Activated T-cell treated with anti-CD3 and anti-CD28 coated beads, Interleukin-2, amount 50 U/mL, for 72 hours (primary cell): ENCODE measurements at regions not wholly inside any gene's neighbourhood (a gene's known extent, or its start where the extent isn't known, plus 50 kb on each side); places are given as distances from the start of the nearest gene placed in this dataset.

Experiments
- ATAC-seq, 2 donors: fragments of 150-1000 bp; cut with Tn5 transposase; replicated peaks in 1 of 2; 2 replicates each; pipeline ENCODE4 v1.10.0; 2021; ENCODE audit warnings: moderate library complexity in 2 of 2, mild to moderate bottlenecking in 1 of 2
- DNase-seq, 2 donors: peaks; one replicate each; pipeline ENCODE4 v3.0.0; 2021 to 2022; ENCODE audit warnings: mixed read lengths in 1 of 2
- H3K27ac Mint-ChIP-seq: one replicate; pipeline ENCODE4 v1.8.0; 2022; ENCODE audit warnings: mild to moderate bottlenecking, moderate library complexity, mixed read lengths
- H3K27me3 Mint-ChIP-seq: one replicate; pipeline ENCODE4 v1.8.0; 2022; ENCODE audit warnings: low read depth, mixed read lengths
- H3K36me3 Mint-ChIP-seq, 2 donors: one replicate each; pipeline ENCODE4 v1.8.0; 2022; ENCODE audit warnings: mixed read lengths in 2 of 2, mild to moderate bottlenecking in 1 of 2; ENCODE audit not compliant: insufficient read depth in 2 of 2
- H3K4me1 Mint-ChIP-seq: one replicate; pipeline ENCODE4 v1.8.0; 2022; ENCODE audit warnings: low read depth, mixed read lengths
- H3K4me3 Mint-ChIP-seq, 2 donors: one replicate each; pipeline ENCODE4 v1.8.0; 2022; ENCODE audit warnings: mild to moderate bottlenecking in 2 of 2, mixed read lengths in 2 of 2, moderate library complexity in 2 of 2
- H3K9me3 Mint-ChIP-seq, 2 donors: one replicate each; pipeline ENCODE4 v1.8.0; 2022; ENCODE audit warnings: mixed read lengths in 2 of 2

DNA sequence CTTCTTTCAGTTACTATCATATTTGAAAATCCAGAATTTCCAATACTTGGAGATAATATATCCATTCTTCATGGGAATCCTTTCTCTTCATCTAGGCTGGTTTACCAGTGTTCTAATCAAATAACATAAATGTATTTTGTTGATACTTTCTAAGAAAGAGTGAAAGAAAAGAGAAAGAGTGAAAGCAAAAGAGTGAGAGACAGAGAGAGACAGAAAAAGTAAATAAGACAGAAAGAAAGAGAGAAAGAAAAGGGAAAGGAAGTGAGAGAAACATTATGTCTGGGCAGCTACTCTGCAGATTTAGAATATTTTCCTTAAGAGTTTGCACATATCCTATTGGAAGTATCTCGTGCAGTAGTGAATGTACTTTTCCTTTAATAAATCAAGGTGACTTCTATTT is 781.0 kb upstream of the GJE1 start:
- no peak for ATAC-seq
- DNase-seq: no peak
- H3K9me3 Mint-ChIP-seq: peaks cover 0 to 2% of the 10 kb centered on the region in 2 donors
- no peak overlapping the region for H3K4me3 Mint-ChIP-seq
- peaks cover 7% of the 10 kb centered on the region for H3K27me3 Mint-ChIP-seq
- no peaks in the 10 kb centered on the region for H3K36me3 Mint-ChIP-seq
- no peaks in the 10 kb centered on the region for H3K4me1 Mint-ChIP-seq
- H3K27ac Mint-ChIP-seq: no peak overlapping the region

DNA sequence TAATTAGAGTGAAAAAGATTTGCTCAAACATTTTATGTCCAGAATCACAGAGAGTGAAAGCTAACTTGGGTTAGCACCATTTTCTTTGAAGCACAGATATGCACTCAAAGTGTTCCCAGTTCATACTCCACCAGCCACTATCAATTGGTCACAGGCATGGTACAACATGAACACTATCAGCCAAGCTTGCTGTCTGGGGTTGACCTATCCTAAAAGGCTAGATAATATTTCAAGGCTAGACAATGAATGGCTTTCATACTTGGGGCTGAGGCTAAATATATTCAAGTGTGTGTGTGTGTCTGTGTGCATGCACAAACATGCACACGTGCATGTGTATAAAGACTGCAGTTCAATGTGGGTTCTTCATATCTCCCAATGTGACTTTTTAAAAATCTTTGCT is 783.0 kb upstream of the GJE1 start:
- Mint-ChIP-seq H3K4me1 (no peaks in the 10 kb centered on the region), H3K27me3 (peaks cover 20% of the 10 kb centered on the region), H3K4me3 (no peak overlapping the region), H3K36me3 (no peaks in the 10 kb centered on the region), H3K9me3 (no peaks in the 10 kb centered on the region), H3K27ac (no peak overlapping the region)
- DNase-seq (no peak), ATAC-seq (no peak)

DNA sequence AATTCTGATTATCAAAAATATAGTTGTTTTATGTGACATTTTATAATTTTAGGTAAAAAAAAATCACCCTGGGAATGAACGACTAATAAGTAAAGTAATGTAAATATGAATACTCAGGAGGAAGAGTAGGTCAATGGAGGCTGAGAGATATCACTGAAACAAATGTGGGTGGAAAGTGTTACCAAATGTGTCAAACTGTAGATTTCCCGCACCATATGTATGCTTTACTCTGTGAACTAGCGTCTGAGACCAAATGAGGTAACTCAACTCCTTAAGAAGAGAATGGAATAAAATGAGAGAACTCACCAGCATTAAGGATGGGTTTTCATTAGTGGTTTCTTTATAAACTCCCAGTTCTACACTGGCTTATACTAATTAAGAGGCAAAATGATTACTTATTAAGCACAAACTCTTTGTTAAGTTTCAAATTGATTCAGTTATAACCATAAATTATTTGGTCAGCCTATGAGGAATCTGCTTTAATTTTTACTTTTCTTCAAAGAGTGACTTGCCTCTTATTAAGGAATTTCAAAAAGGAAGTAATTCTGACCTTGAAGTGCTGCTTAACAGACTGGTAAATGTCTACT is 784.7 kb upstream of the GJE1 start:
- H3K27ac Mint-ChIP-seq: no peak overlapping the region

DNA sequence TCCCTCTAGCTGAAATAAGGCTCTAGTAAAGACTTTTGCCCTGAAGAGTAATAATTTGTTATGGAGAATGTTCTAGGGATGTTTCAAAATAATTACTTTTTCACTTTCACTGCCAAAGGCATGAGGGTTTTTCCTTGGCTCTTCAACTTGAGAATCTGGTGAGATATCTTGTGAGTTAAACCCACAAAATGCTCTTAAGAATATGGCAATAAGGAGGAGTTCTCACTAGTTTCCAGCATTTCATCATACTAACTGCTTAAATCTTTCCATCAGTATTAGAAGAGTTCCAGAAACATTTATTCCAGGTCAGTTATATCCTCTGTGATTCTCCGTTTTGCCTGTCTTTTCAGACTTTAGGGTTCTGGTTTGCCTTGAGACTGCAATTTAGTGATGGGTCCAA is 785.6 kb upstream of the GJE1 start:
- Mint-ChIP-seq H3K4me1 (no peaks in the 10 kb centered on the region), H3K9me3 (no peaks in the 10 kb centered on the region), H3K36me3 (no peaks in the 10 kb centered on the region), H3K27ac (no peak overlapping the region), H3K4me3 (no peak overlapping the region), H3K27me3 (peaks cover 20% of the 10 kb centered on the region)
- ATAC-seq: no peak
- no peak for DNase-seq

More for the DNA sequence above, 784.7 kb upstream of the GJE1 start:
- Mint-ChIP-seq H3K36me3 (no peaks in the 10 kb centered on the region), H3K27me3 (peaks cover 20% of the 10 kb centered on the region), H3K4me1 (no peaks in the 10 kb centered on the region), H3K4me3 (no peak overlapping the region), H3K9me3 (no peaks in the 10 kb centered on the region)
- DNase-seq (no peak), ATAC-seq (no peak)

DNA sequence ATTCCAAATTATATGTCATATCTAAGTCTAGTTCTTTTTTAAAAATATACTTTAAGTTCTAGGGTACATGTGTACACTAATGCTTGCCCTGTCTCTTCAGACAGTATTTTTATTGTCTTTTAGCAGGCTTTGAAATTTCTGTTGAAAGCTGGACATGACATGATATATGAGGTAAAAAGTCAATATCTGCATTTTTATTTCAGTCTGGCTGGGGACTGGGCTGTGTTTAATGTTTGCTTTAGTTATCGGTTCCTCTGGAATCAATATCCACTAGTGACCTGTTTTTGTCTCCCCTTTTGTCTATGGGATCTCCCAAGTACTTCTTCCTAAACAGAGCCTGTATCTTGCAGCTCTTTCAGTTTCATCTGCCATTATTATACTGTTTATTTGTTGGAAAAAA is 786.2 kb upstream of the GJE1 start:
- no peaks in the 10 kb centered on the region for H3K4me1 Mint-ChIP-seq
- peaks cover 20% of the 10 kb centered on the region for H3K27me3 Mint-ChIP-seq
- no peaks in the 10 kb centered on the region for H3K9me3 Mint-ChIP-seq
- no peaks in the 10 kb centered on the region for H3K36me3 Mint-ChIP-seq
- H3K27ac Mint-ChIP-seq: no peak overlapping the region
- ATAC-seq (no peak), DNase-seq (no peak)
- H3K4me3 Mint-ChIP-seq: no peak overlapping the region

DNA sequence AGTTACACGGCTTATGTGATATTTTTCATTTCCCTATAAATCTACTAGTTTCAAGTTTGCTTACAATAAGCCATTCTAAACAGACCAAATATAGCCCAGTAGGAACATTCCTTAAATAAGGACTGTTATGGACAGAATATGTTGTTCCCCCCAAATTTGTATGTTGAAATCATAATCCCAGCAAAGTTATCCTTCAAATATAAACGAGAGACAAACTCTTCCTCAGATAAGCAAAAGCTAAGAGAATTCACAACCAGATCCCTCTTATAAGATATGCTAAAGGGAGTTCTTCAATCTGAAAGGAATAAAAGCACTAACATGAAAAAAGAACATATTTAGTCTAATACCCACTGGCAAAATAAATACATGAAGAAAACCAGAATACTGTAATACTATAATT is 795.5 kb upstream of the GJE1 start:
- Mint-ChIP-seq H3K4me3 (no peak overlapping the region), H3K27me3 (no peaks in the 10 kb centered on the region), H3K4me1 (no peaks in the 10 kb centered on the region), H3K27ac (no peak overlapping the region), H3K9me3 (no peaks in the 10 kb centered on the region), H3K36me3 (no peaks in the 10 kb centered on the region)
- no peak for DNase-seq
- ATAC-seq: no peak

DNA sequence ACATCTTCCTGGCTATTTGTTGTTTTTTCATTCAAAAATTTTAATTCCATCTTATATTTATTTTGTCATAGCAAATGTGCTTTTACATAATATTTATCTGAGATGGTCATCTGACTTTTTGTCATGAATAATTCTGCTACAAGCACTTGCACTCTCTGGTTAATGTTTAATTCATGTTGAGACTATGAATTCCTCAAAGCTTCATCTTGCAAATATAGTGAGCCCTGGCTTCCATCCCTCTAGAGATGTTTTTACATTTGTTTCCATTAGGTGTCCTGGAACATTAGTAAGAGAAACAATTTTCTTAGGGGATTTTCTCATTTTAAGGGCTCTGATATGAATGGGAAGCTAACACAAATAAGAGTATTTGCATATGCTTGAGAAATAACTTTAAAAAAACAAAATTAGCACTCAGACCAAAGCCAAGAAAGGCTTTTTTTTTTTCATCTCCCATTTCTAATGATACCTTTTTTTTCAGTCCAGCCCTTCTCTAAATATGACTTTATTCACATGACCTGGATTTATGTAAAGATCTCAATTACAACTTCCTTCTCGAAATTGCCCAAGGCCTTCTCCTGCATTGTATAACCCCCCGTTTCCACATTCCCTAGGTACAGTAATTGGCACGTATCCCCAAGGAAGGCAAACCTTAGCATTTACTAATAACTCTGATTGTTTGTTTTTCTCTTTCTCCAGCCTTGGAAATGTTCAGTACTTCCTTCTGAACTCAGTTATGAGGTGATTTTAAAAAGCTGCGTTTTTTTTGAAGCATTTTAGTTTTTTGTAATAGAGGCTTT is 797.0 kb upstream of the GJE1 start:
- Mint-ChIP-seq H3K27me3 (no peaks in the 10 kb centered on the region), H3K27ac (no peak overlapping the region), H3K4me3 (no peak overlapping the region), H3K9me3 (no peaks in the 10 kb centered on the region), H3K36me3 (no peaks in the 10 kb centered on the region), H3K4me1 (no peaks in the 10 kb centered on the region)
- DNase-seq (no peak), ATAC-seq (no peak)

DNA sequence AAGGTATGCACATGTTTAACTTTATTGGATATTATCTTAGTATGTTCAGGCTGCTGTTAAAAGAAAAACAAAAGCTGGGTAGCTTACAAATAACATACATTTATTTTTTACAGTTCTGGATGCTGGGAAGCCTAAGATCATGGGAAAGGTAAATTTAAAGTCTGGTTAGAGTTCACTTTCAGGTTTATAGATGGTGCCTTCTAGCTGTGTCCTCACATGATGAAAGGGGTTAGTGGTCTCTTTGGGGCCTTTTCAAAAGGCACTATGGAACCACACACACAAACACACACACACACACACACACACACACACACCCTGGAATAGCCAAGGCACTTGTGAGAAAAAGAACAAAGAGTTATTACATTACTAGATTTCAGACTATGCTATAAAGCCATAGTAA is 805.8 kb upstream of the GJE1 start:
- Mint-ChIP-seq H3K4me1 (peaks cover 8% of the 10 kb centered on the region), H3K9me3 (peaks cover 0 to 1% of the 10 kb centered on the region in 2 donors), H3K27me3 (peaks cover 4% of the 10 kb centered on the region), H3K27ac (no peak overlapping the region), H3K4me3 (no peak overlapping the region), H3K36me3 (no peaks in the 10 kb centered on the region)
- DNase-seq (no peak), ATAC-seq (no peak)

DNA sequence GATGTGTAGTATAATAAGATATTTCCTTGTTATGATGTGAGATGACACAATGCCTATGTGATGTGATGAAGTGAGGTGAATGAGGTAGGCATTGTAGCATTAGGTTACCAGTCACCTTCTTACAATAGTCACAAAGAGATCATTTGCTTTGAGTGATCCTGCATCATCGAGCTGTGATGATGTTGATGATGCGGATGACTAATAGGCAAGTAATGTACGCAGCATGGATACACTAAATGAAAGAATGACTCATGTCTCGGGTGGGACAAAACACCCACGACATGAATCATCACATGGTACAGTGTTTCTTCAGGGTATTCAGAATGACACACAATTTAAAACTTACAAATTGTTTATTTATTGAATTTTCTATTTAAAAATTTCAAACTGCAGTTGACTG is 806.3 kb upstream of the GJE1 start:
- peaks cover 0 to 1% of the 10 kb centered on the region in 2 donors for H3K9me3 Mint-ChIP-seq
- no peaks in the 10 kb centered on the region for H3K36me3 Mint-ChIP-seq
- peaks cover 8% of the 10 kb centered on the region for H3K4me1 Mint-ChIP-seq
- ATAC-seq (peak; percentile 100), DNase-seq (peak; percentile 64 to 65)
- H3K27me3 Mint-ChIP-seq: peaks cover 9% of the 10 kb centered on the region
- no peak overlapping the region for H3K4me3 Mint-ChIP-seq
- no peak overlapping the region for H3K27ac Mint-ChIP-seq

DNA sequence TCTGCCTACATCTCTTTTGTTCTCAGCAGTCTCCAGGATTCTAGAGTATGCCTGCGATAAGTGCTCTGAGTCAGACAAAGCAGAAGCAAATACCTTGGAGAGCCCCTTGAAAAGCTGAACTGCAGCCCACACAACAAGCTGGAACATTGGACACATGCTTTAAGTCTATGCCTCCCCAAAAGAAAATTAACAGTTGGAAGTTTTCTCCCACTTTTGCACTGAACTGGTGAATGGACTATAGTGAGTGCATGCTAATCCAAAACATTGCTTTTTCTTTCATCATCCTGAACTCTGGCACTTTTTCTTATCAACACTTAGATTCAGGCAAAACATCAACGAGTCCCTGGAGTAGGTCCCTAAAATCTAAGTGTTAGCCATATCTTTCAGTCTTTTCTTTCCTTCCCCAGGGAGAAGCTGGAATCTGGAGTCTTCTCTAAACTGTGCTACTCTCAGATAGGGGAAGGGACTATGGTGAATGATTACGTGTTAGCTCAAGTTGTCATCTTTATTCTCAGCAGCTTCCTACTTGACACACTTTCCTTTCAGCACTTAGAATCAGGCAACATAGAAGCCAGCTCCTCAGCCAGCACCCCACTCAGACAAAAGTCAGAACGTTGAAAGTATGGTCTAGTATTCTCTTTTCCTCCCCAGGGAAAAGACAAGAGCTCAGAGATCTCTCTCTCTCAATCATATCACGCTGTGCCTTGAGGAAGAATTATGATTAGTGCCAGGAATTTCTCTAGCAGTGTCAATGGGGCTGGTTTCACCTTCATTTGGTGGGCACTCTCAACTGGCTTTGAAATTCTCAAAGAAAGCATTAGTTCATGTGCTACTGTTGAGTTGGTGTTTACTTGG is 811.0 kb upstream of the GJE1 start:
- no peak for ATAC-seq

DNA sequence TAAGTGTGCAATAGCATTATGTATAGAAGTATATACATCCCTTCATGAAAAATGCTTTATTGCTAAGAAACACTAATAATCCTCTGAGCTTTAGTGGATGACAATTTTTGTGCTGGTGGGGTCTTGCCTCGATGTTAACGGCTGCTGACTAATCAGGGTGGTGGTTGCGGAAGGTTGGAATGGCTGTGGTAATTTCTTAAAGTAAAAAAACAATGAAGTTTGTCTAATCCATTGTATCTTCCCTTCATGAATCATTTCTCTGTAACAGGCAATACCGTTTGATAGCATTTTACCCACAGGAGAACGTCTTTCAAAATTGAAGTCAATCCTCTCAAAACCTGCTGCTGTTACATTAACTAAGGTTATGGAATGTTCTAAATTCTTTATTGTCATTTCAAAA is 816.5 kb upstream of the GJE1 start:
- DNase-seq (no peak), ATAC-seq (no peak)
- H3K4me1 Mint-ChIP-seq: no peaks in the 10 kb centered on the region
- no peaks in the 10 kb centered on the region for H3K36me3 Mint-ChIP-seq
- H3K9me3 Mint-ChIP-seq: no peaks in the 10 kb centered on the region
- no peaks in the 10 kb centered on the region for H3K27me3 Mint-ChIP-seq
- H3K27ac Mint-ChIP-seq: no peak overlapping the region
- no peak overlapping the region for H3K4me3 Mint-ChIP-seq

More for the DNA sequence above, 811.0 kb upstream of the GJE1 start:
- DNase-seq: no peak
- H3K4me1 Mint-ChIP-seq: peaks cover 5% of the 10 kb centered on the region
- peaks cover 9% of the 10 kb centered on the region for H3K27me3 Mint-ChIP-seq
- H3K9me3 Mint-ChIP-seq: no peaks in the 10 kb centered on the region
- H3K4me3 Mint-ChIP-seq: no peak overlapping the region
- H3K27ac Mint-ChIP-seq: no peak overlapping the region
- H3K36me3 Mint-ChIP-seq: no peaks in the 10 kb centered on the region

DNA sequence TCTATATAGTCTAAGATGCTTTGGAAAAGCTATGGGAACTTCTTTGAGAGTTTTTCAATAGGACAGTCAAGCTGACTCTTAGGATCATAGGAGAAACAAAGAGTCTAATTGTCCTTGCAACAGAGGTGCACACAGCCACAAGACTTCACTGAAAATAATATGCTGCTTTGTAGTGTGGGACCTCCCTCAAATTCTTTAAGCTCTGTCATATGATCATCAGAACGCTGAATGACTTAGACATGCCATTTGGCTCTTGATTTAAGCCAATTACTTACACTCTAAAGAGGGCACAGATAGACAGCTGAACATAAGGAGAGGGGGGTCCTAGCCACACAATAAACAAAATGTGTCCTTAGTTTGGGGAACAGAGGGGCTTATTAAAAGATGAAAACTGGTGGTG is 818.7 kb upstream of the GJE1 start:
- DNase-seq (no peak), ATAC-seq (no peak)
- no peaks in the 10 kb centered on the region for H3K4me1 Mint-ChIP-seq
- no peak overlapping the region for H3K27ac Mint-ChIP-seq
- no peak overlapping the region for H3K4me3 Mint-ChIP-seq
- no peaks in the 10 kb centered on the region for H3K9me3 Mint-ChIP-seq
- no peaks in the 10 kb centered on the region for H3K36me3 Mint-ChIP-seq
- no peaks in the 10 kb centered on the region for H3K27me3 Mint-ChIP-seq

DNA sequence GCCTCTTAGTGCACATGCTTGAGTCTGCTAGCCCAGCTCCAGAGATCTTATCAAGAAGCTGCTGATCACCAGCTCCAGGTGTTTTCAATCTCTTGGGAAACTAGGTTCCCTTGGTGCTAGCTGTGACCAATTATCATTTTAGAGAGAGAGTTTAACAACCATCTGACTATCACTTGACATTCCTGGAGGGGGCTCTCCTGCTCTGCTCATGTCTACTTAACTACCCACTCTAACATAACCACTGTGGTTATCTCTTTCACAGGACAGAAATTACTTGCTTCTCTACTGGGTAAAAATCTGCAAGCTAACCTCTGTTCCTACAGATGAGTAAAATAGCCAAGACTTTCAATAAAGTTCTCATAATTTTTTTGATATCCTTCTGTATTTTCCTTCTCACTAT is 823.4 kb upstream of the GJE1 start:
- H3K27ac Mint-ChIP-seq: no peak overlapping the region
- H3K36me3 Mint-ChIP-seq: peaks cover 2% of the 10 kb centered on the region in 2 donors
- no peaks in the 10 kb centered on the region for H3K4me1 Mint-ChIP-seq
- peak; percentile 72 to 79 for ATAC-seq
- no peaks in the 10 kb centered on the region for H3K27me3 Mint-ChIP-seq
- H3K9me3 Mint-ChIP-seq: peaks cover 1 to 3% of the 10 kb centered on the region in 2 donors
- no peak overlapping the region for H3K4me3 Mint-ChIP-seq
- peak; percentile 6 to 12 for DNase-seq
